Spleen (tissue), 11 donors: ENCODE measurements at regions not wholly inside any gene's neighbourhood (a gene's known extent, or its start where the extent isn't known, plus 50 kb on each side); places are given as distances from the start of the nearest gene placed in this dataset.

Source experiments
- DNase-seq: peaks from one replicate; pipeline ENCODE4 v3.0.0-alpha.2; 2020
- H3K27ac ChIP-seq, 8 donors: fragments of 200-600 bp; sonication (generic) in 7 of 8; 1 replicate in 4 of 8; 2 replicates in 4 of 8; pipeline versions ENCODE4 v1.5.0 to v1.8.0; 2016 to 2021; ENCODE audit warnings: inconsistent platforms in 4 of 8, mild to moderate bottlenecking in 4 of 8, moderate library complexity in 1 of 8
- H3K27me3 ChIP-seq, 7 donors: fragments of 200-600 bp; sonication (generic) in 6 of 7; replicated peaks in 1 of 7; 1 replicate in 4 of 7; 2 replicates in 3 of 7; pipeline versions ENCODE4 v1.5.0 to v1.8.0; 2016 to 2021; ENCODE audit warnings: inconsistent platforms in 3 of 7, mild to moderate bottlenecking in 1 of 7
- H3K36me3 ChIP-seq, 6 donors: fragments of 200-600 bp; sonication (generic) in 5 of 6; 1 replicate in 4 of 6; 2 replicates in 2 of 6; pipeline versions ENCODE4 v1.5.0 to v1.8.0; 2016 to 2021; ENCODE audit warnings: inconsistent platforms in 2 of 6
- H3K4me1 ChIP-seq, 6 donors: fragments of 200-600 bp; sonication (generic) in 5 of 6; 1 replicate in 3 of 6; 2 replicates in 3 of 6; pipeline versions ENCODE4 v1.5.0 to v1.8.0; 2016 to 2021; ENCODE audit warnings: inconsistent platforms in 3 of 6
- H3K4me3 ChIP-seq, 8 donors: fragments of 200-600 bp; sonication (generic) in 7 of 8; 1 replicate in 4 of 8; 2 replicates in 4 of 8; pipeline versions ENCODE4 v1.5.0 to v1.8.0; 2016 to 2021; ENCODE audit warnings: inconsistent platforms in 4 of 8, mild to moderate bottlenecking in 4 of 8, moderate library complexity in 2 of 8
- H3K9me3 ChIP-seq, 8 donors: fragments of 200-600 bp; sonication (generic) in 7 of 8; 1 replicate in 4 of 8; 2 replicates in 4 of 8; pipeline versions ENCODE4 v1.5.0 to v1.8.0; 2016 to 2021; ENCODE audit warnings: inconsistent platforms in 4 of 8
- CTCF ChIP-seq, 11 experiments: fragments of 200-600 bp in 7 of 11; fragments of 450-650 bp in 4 of 11; sonication (generic) in 4 of 11; IDR thresholded peaks in 8 of 11; conservative IDR thresholded peaks in 3 of 11; 1 replicate in 7 of 11; 2 replicates in 4 of 11; pipeline versions ENCODE4 v1.4.0 to v1.8.0; 2016 to 2021; ENCODE audit warnings: antibody characterized with exemption in 11 of 11, inconsistent platforms in 4 of 11, mild to moderate bottlenecking in 1 of 11
- POLR2A ChIP-seq, 3 donors: fragments of 450-650 bp; IDR thresholded peaks; one replicate each; pipeline ENCODE4 v1.5.1; 2017; ENCODE audit warnings: antibody characterized with exemption in 3 of 3, mild to moderate bottlenecking in 1 of 3
- POLR2AphosphoS5 ChIP-seq, 3 donors: sonication (generic); formaldehyde crosslinking; IDR thresholded peaks; one replicate each; pipeline ENCODE4 v1.5.1; 2017; ENCODE audit warnings: antibody characterized with exemption in 3 of 3
- WGBS, 5 donors: extraction: QIAGEN DNeasy Blood & Tissue Kit in 3 of 5; methylation state at CpG; one replicate each; pipeline versions ENCODE4 v1.1.5 to v1.1.7; 2013 to 2018; 5-methylcytosine and 5-hydroxymethylcytosine counted together
- intact Hi-C: fragments of 100-400 bp; cut with DNase I; formaldehyde crosslinking; loops from one replicate; pipeline ENCODE4 v1.15.0; 2023; ENCODE audit warnings: low total_unique reads
- donor health status: healthy with polysubstance abuse.
- donor health status: DM: no; HTN: no; CAD: no; lungs with moderate emphysema.
- donor health status: DM: no; HTN: no; CAD: no.
- donor health status: Bipolar disorder and iron deficiency.
- donor health status: healthy.
- donor health status: DM: no; HTN: no; CAD: no.
- donor health status: DM: yes; HTN: yes; CAD: no.

GRCh38 chr12:19897900-19898408 is 458.7 kb downstream of the AEBP2 start:
- H3K27ac ChIP-seq = no peak overlapping the region
- peaks cover 0 to 9% (median 0%) of the 10 kb centered on the region in 8 donors for H3K9me3 ChIP-seq
- DNase-seq = no peak
- WGBS, 5 donors = 62 to 77% (median 65%) methylated on average over 2 of the region's 2 CpGs
- TF ChIP-seq CTCF (IDR thresholded peaks at IDR 0.05 in 8 of 11, conservative IDR thresholded peaks at IDR 0.05 in 3 of 11) = no peak
- TF ChIP-seq POLR2AphosphoS5 (IDR thresholded peaks at IDR 0.05) = no peak
- no peak for TF ChIP-seq POLR2A (IDR thresholded peaks at IDR 0.05)
- H3K4me1 ChIP-seq = no peaks in the 10 kb centered on the region
- intact Hi-C loops = no loop called here
- H3K36me3 ChIP-seq = no peaks in the 10 kb centered on the region
- H3K27me3 ChIP-seq = no peaks in the 10 kb centered on the region
- no peak overlapping the region for H3K4me3 ChIP-seq

GRCh38 chr12:19901841-19902240 is 462.5 kb downstream of the AEBP2 start:
- Histone ChIP-seq H3K4me1 (no peaks in the 10 kb centered on the region), H3K36me3 (no peaks in the 10 kb centered on the region), H3K27me3 (no peaks in the 10 kb centered on the region), H3K27ac (no peak overlapping the region), H3K9me3 (peaks cover 0 to 9% (median 0%) of the 10 kb centered on the region in 8 donors), H3K4me3 (no peak overlapping the region)
- DNase-seq = no peak
- intact Hi-C loops = no loop called here
- TF ChIP-seq POLR2AphosphoS5 (IDR thresholded peaks at IDR 0.05) (no peak), POLR2A (IDR thresholded peaks at IDR 0.05) (no peak), CTCF (IDR thresholded peaks at IDR 0.05 in 8 of 11, conservative IDR thresholded peaks at IDR 0.05 in 3 of 11) (no peak)
- 81 to 92% (median 90%) methylated on average over 1 of the region's 1 CpG for WGBS, 5 donors

GRCh38 chr12:19904819-19905218 is 463.5 kb upstream of the PDE3A start:
- TF ChIP-seq CTCF (IDR thresholded peaks at IDR 0.05 in 8 of 11, conservative IDR thresholded peaks at IDR 0.05 in 3 of 11) (no peak), POLR2AphosphoS5 (IDR thresholded peaks at IDR 0.05) (no peak), POLR2A (IDR thresholded peaks at IDR 0.05) (no peak)
- whole genome bisulfite sequencing, 5 donors = 38 to 49% (median 45%) methylated on average over 1 of the region's 1 CpG
- Histone ChIP-seq H3K4me1 (peaks cover 0 to 12% (median 1%) of the 10 kb centered on the region in 6 donors), H3K27me3 (no peaks in the 10 kb centered on the region), H3K27ac (no peak overlapping the region), H3K36me3 (no peaks in the 10 kb centered on the region), H3K9me3 (peaks cover 0 to 2% (median 0%) of the 10 kb centered on the region in 8 donors), H3K4me3 (no peak overlapping the region)
- no peak for DNase-seq
- intact Hi-C loops = no loop called here

- peak overlapping the region in 2 of 8 donors; percentile 14 to 37 for H3K27ac ChIP-seq
- no peak for TF ChIP-seq POLR2AphosphoS5 (IDR thresholded peaks at IDR 0.05)
- H3K4me1 ChIP-seq = peaks cover 0 to 12% (median 1%) of the 10 kb centered on the region in 6 donors
- DNase-seq = no peak
- H3K36me3 ChIP-seq = no peaks in the 10 kb centered on the region
- WGBS, 5 donors = 18 to 25% (median 22%) methylated on average over 3 of the region's 3 CpGs
- intact Hi-C loops = no loop called here
- H3K4me3 ChIP-seq = no peak overlapping the region
- H3K9me3 ChIP-seq = no peaks in the 10 kb centered on the region
- no peaks in the 10 kb centered on the region for H3K27me3 ChIP-seq
Observed at GRCh38 chr12:19908830-19909229, 459.5 kb upstream of the PDE3A start.

GRCh38 chr12:19909418-19909817 is 458.9 kb upstream of the PDE3A start:
- peaks cover 0 to 12% (median 1%) of the 10 kb centered on the region in 6 donors for H3K4me1 ChIP-seq
- H3K9me3 ChIP-seq = no peaks in the 10 kb centered on the region
- H3K27me3 ChIP-seq = no peaks in the 10 kb centered on the region
- WGBS, 5 donors = 36 to 44% (median 42%) methylated on average over 2 of the region's 2 CpGs
- H3K27ac ChIP-seq = peak overlapping the region in 2 of 8 donors; percentile 14 to 37
- no peak for DNase-seq
- intact Hi-C loops = no loop called here
- H3K36me3 ChIP-seq = no peaks in the 10 kb centered on the region
- TF ChIP-seq POLR2AphosphoS5 (IDR thresholded peaks at IDR 0.05) (no peak), CTCF (IDR thresholded peaks at IDR 0.05 in 8 of 11, conservative IDR thresholded peaks at IDR 0.05 in 3 of 11) (no peak), POLR2A (IDR thresholded peaks at IDR 0.05) (no peak)
- H3K4me3 ChIP-seq = no peak overlapping the region
